Activated CD8-positive, alpha-beta memory T cell treated with anti-CD3 and anti-CD28 coated beads for 36 hours (primary cell): ENCODE measurements at regions not wholly inside any gene's neighbourhood (a gene's known extent, or its start where the extent isn't known, plus 50 kb on each side); places are given as distances from the start of the nearest gene placed in this dataset.
"Not testable (repeated sequence)": the region's sequence is repeated elsewhere in the genome, so short reads cannot be mapped to it uniquely, and the experiment has no call there.

ENCODE experiments used
- CTCF ChIA-PET: fragments of 350-600 bp; sonication (Branson Sonifier 250); formaldehyde crosslinking; loops from one replicate; lab custom pipeline; 2021; ENCODE audit warnings: antibody characterized with exemption; lab: Charles Lee
- POLR2A ChIA-PET: fragments of 350-600 bp; sonication (Branson Sonifier 250); formaldehyde crosslinking; loops from one replicate; lab custom pipeline; 2021; ENCODE audit warnings: antibody characterized with exemption; lab: Charles Lee

GRCh38 chr13:76575634-76576033 lies 310.6 kb downstream of the KCTD12 start:
- CTCF ChIA-PET, POLR2A ChIA-PET: not testable (repeated sequence)

- CTCF ChIA-PET: no interaction called here
- POLR2A ChIA-PET: no interaction called here
Measured at GRCh38 chr13:76570510-76570971, 315.7 kb downstream of the KCTD12 start.

GRCh38 chr13:76556627-76557026 lies 329.6 kb downstream of the KCTD12 start:
- ChIA-PET CTCF (no interaction called here), POLR2A (no interaction called here)

GRCh38 chr13:76552807-76553206 lies 333.4 kb downstream of the KCTD12 start:
- ChIA-PET POLR2A (no interaction called here), CTCF (no interaction called here)

GRCh38 chr13:76552041-76552772 lies 334.0 kb downstream of the KCTD12 start:
- ChIA-PET POLR2A (no interaction called here), CTCF (no interaction called here)

- POLR2A ChIA-PET: no interaction called here
- CTCF ChIA-PET: no interaction called here
Measured at GRCh38 chr13:76542176-76542575, 344.0 kb downstream of the KCTD12 start.

GRCh38 chr13:76538004-76538403 lies 348.2 kb downstream of the KCTD12 start:
- ChIA-PET CTCF (no interaction called here), POLR2A (no interaction called here)

- POLR2A ChIA-PET: no interaction called here
- CTCF ChIA-PET: no interaction called here
Measured at GRCh38 chr13:76533251-76533650, 353.0 kb downstream of the KCTD12 start.

GRCh38 chr13:76527041-76527440 lies 359.2 kb downstream of the KCTD12 start:
- POLR2A ChIA-PET: no interaction called here
- CTCF ChIA-PET: no interaction called here

- POLR2A ChIA-PET: no interaction called here
- CTCF ChIA-PET: no interaction called here
Measured at GRCh38 chr13:76523740-76524340, 362.4 kb downstream of the KCTD12 start.

- ChIA-PET CTCF (no interaction called here), POLR2A (no interaction called here)
Measured at GRCh38 chr13:76522083-76522755, 364.0 kb downstream of the KCTD12 start.

GRCh38 chr13:76519685-76520084 lies 366.5 kb downstream of the KCTD12 start:
- ChIA-PET POLR2A (no interaction called here), CTCF (no interaction called here)

- CTCF ChIA-PET: no interaction called here
- POLR2A ChIA-PET: no interaction called here
Measured at GRCh38 chr13:76516586-76516985, 369.6 kb downstream of the KCTD12 start.

- ChIA-PET CTCF (no interaction called here), POLR2A (no interaction called here)
Measured at GRCh38 chr13:76516013-76516412, 370.2 kb downstream of the KCTD12 start.

GRCh38 chr13:76512721-76513145 lies 373.5 kb downstream of the KCTD12 start:
- ChIA-PET POLR2A (interaction anchor here (0.7 kb wide), 1 partner anchor 879 kb away, joined by 3 read pairs; no protein-coding TSS in a partner anchor), CTCF (no interaction called here)

GRCh38 chr13:76505437-76505836 lies 380.8 kb downstream of the KCTD12 start:
- POLR2A ChIA-PET: no interaction called here
- CTCF ChIA-PET: no interaction called here

- ChIA-PET CTCF (no interaction called here), POLR2A (no interaction called here)
Measured at GRCh38 chr13:76503766-76504165, 382.4 kb downstream of the KCTD12 start.

- ChIA-PET CTCF (no interaction called here), POLR2A (no interaction called here)
Measured at GRCh38 chr13:76503291-76503690, 382.9 kb downstream of the KCTD12 start.

- CTCF ChIA-PET: no interaction called here
- POLR2A ChIA-PET: no interaction called here
Measured at GRCh38 chr13:76500894-76501293, 385.3 kb downstream of the KCTD12 start.

GRCh38 chr13:76499891-76500290 lies 386.3 kb downstream of the KCTD12 start:
- POLR2A ChIA-PET: no interaction called here
- CTCF ChIA-PET: no interaction called here

- CTCF ChIA-PET: no interaction called here
- POLR2A ChIA-PET: no interaction called here
Measured at GRCh38 chr13:76489274-76489673, 396.9 kb downstream of the KCTD12 start.
